B cell (primary cell): ENCODE measurements at regions not wholly inside any gene's neighbourhood (a gene's known extent, or its start where the extent isn't known, plus 50 kb on each side); places are given as distances from the start of the nearest gene placed in this dataset.

Source experiments
- EZH2 ChIP-seq: IDR thresholded peaks from 2 replicates; pipeline ENCODE4 v1.6.1; 2012; ENCODE audit warnings: borderline replicate concordance, low read depth, mild to moderate bottlenecking, moderate library complexity, low read length; ENCODE audit not compliant: insufficient read depth, poor library complexity, severe bottlenecking
- TF ChIP-seq, protein P1 (sequence below): fragments of 200-600 bp; IDR thresholded peaks from one replicate; pipeline ENCODE4 v1.8.0; 2022; ENCODE audit warnings: antibody characterized with exemption, mild to moderate bottlenecking

DNA sequence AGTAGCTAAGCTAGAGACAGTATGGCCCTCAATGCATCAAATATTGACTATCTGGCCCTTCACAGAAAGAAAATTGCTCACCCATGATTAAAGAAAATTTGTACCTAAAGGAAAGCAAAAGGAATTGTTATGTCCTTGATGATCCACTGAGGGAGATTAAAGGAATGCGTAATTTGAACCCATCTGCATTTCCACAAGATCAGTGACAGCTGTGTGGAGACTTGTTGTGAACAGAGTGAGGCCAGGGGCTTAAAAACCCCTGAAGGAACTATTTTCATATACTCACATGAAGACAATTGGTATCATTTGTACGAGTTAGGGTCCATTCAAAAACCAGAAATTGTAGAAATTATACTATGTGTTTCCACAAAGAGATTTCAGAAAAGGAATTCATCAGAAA is 1908.1 kb upstream of the SEL1L start:
- TF ChIP-seq, protein P1, sequence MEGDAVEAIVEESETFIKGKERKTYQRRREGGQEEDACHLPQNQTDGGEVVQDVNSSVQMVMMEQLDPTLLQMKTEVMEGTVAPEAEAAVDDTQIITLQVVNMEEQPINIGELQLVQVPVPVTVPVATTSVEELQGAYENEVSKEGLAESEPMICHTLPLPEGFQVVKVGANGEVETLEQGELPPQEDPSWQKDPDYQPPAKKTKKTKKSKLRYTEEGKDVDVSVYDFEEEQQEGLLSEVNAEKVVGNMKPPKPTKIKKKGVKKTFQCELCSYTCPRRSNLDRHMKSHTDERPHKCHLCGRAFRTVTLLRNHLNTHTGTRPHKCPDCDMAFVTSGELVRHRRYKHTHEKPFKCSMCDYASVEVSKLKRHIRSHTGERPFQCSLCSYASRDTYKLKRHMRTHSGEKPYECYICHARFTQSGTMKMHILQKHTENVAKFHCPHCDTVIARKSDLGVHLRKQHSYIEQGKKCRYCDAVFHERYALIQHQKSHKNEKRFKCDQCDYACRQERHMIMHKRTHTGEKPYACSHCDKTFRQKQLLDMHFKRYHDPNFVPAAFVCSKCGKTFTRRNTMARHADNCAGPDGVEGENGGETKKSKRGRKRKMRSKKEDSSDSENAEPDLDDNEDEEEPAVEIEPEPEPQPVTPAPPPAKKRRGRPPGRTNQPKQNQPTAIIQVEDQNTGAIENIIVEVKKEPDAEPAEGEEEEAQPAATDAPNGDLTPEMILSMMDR = no peak
- no peak for TF ChIP-seq EZH2
